NCI-H128 (cell line): ENCODE measurements at regions not wholly inside any gene's neighbourhood (a gene's known extent, or its start where the extent isn't known, plus 50 kb on each side); places are given as distances from the start of the nearest gene placed in this dataset.
"Not testable (repeated sequence)": the region's sequence is repeated elsewhere in the genome, so short reads cannot be mapped to it uniquely, and the experiment has no call there.

Experiments
- DNase-seq: peaks from one replicate; lab custom pipeline; 2025; ENCODE audit not compliant: unreplicated experiment; lab: John Stamatoyannopoulos, UW

- no peak for DNase-seq
Measured at GRCh38 chr19:29154163-29154562, 58.8 kb downstream of the UQCRFS1 start.

GRCh38 chr19:29145756-29146155, 67.2 kb downstream of the UQCRFS1 start:
- DNase-seq: no peak

DNA sequence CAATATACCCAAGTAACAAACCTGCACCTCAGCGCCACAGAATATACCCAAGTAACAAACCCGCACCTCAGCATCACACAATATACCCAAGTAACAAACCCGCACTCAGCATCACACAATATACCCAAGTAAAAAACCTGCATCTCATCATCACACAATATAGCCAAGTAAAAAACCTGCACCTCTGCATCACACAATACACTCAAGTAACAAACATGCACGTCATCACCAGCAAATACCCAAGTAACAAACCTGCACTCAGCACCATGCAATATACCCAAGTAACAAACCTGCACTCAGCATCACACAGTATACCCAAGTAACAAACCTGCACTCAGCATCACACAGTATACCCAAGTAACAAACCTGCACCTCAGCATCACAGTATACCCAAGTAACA, 69.8 kb downstream of the UQCRFS1 start:
- no peak for DNase-seq

DNA sequence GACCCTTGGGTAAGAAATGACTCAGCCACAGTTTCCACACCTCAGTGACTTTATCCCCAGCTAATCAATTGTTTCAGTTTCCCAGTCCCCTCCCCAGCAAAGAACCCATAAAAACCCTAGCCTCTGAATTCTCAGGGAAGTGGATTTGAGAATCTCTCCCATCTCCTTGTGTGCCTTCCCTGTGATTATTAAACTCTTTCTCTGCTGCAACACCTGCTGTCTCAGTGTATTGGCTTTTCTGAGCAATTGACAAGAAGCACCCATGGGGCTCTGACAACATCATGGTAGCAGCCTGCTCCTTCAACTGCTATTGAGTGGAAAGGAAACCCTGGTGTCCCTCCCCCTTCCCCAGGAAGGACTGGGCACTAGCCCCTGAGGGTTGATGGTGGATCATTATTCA, 73.7 kb downstream of the UQCRFS1 start:
- DNase-seq: no peak

- not testable (repeated sequence) for DNase-seq
Measured at GRCh38 chr19:29138206-29138605, 74.7 kb downstream of the UQCRFS1 start.

DNA sequence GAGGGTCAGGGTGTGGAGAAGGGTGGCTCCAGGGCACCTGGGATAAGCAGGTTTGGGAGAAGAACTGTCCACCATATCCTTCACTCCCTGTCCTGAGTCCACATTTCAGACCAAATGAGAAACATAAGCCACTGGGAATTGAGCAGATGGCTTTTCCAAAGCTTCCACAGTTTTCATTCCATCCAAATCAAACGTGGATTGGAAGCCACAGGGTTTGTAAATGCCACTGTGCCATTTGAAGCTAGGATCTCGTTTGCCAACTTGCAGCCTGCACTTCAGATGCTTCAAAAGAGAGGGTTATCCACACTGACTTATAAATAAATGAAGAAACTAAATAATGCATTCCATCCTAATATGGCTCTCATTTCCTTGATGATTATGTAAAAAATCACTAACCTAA, 81.5 kb downstream of the UQCRFS1 start:
- DNase-seq: no peak

GRCh38 chr19:29129148-29129547, 83.8 kb downstream of the UQCRFS1 start:
- DNase-seq: no peak

DNA sequence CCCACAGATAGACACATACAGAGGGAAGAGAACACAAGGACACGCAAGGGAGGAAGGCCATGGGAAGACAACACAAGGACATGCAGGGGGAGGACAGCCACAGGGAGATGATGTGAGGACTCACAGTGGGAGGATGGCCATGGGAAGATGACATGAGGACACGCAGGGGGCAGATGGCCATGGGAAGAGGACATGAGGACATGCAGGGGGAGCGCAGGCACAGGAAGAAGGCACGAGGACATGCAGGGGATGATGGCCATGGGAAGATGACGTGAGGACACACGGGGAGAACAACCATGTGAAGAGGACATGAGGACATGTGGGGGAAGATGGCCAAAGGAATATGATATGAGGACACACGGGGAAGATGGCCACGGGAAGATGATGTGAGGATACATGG, 84.7 kb downstream of the UQCRFS1 start:
- no peak for DNase-seq

DNA sequence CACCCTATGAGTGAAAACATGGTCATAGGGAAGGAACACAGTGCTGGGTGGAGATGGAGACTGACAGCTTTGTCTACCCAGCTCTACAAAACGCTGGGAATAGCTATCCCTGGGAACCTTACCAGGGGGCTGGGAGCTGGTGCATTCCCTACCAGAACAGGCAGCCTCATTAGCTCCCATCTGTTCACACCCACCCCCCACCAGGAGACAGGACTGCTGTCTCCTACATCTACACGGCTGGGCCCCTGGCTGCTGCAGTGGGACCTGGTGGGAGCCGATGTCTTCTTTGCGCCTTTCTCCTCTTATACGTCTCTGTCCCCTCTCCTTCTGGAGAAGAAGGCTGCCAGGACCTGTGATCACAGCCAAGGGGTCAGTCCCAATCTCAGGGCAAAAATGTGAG, 90.8 kb downstream of the UQCRFS1 start:
- DNase-seq: no peak

- no peak for DNase-seq
Measured at GRCh38 chr19:29121684-29122083, 91.3 kb downstream of the UQCRFS1 start.

DNA sequence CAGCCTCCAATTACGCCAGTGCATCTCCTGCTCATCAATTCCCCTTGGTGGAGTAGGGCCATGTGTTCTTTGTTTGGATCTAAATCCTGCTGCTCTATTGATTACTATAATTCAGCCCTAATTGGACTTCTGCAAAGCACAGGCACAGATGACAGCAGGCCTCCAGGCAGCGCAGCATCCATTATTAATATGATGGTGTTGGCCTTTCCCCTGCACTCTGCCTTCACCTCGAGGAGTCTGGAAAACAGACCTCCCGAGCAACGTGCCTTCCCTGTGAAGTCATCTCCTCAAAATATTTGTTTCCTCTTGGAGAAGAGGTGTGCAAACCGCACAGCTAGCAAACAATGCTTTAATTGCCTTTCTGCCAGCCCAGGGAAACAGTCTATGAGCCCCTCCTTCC, 92.5 kb downstream of the UQCRFS1 start:
- no peak for DNase-seq

- DNase-seq: no peak
Measured at GRCh38 chr19:29119590-29119989, 93.4 kb downstream of the UQCRFS1 start.

GRCh38 chr19:29118389-29118788, 94.6 kb downstream of the UQCRFS1 start:
- no peak for DNase-seq

DNA sequence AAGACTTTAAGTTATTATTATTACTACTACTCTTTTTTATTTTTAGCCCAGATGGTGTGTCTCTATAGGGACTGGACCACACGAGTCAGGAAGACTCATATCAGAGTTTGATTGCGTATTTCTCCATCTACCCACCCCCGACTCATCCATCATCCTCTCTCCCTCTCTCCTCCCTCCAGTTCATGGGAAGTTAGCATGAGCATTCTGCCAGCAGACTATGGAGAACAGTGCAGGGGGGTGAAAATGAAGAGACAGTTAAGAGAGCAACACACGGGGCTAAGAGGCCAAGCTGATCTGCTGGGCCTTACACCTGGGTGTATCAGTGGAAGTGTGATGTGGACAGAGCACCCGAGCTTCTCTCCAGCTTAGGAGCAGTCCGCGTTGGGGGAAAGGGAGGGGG, 95.0 kb downstream of the UQCRFS1 start:
- no peak for DNase-seq

DNA sequence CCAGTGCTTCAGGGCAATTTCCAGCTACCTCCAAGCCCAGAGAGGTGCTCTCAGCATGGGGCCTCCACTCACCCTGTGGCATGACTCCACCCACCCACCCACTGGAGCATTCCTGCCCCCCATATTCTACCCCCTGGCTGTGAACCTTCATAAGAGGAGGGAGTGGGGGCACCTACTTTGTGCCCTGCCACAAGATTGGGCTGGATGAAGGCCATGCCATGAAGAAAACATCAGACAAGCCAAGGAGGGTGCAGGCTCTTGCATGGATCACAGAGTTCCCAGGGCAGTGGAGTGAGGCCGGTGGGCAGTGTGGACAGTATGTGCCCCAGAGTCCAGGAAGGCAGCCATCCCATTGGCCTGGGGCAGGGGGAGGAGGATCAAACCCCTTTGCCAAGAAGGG, 97.8 kb downstream of the UQCRFS1 start:
- no peak for DNase-seq

- no peak for DNase-seq
Measured at GRCh38 chr19:29113838-29114237, 99.1 kb downstream of the UQCRFS1 start.

DNA sequence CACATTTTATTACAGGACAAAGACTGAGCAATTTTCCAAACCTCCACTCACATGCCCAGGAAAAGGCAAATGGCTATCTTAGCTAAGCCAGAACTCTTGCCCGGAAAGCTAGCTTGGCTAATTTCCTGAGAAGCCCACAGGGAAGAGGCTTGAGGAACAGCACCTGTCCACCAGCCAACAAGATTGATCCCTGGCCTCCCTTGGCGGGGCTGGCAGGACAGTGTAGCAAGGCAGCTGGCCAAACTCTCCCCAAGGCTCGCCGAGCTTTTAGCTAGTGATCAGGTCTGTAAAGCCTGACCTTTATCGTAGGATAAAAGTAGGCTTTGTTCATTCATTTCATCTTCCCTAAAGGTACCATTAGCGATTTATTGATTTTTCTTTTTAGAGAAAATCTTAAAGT, 101.4 kb downstream of the UQCRFS1 start:
- no peak for DNase-seq

DNA sequence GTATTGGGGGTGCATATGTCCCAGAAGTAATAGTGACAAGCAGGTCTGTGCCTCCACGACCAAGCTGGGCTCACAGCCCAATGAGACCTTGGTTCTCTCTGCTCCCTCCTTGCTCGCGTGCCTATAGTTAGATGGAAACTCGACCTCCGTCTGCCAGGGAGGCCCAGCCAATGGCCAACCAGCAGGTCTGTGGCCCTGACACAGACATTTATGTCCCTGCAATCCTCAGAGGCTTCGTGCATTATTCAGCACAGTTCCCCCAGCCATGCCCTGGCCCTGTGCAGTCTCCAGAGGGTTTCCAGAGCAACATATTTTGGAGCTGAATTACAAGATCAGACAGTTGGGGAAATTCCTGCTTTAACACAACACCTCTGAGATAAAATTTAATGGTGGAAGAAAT, 105.1 kb downstream of the UQCRFS1 start:
- no peak for DNase-seq

DNA sequence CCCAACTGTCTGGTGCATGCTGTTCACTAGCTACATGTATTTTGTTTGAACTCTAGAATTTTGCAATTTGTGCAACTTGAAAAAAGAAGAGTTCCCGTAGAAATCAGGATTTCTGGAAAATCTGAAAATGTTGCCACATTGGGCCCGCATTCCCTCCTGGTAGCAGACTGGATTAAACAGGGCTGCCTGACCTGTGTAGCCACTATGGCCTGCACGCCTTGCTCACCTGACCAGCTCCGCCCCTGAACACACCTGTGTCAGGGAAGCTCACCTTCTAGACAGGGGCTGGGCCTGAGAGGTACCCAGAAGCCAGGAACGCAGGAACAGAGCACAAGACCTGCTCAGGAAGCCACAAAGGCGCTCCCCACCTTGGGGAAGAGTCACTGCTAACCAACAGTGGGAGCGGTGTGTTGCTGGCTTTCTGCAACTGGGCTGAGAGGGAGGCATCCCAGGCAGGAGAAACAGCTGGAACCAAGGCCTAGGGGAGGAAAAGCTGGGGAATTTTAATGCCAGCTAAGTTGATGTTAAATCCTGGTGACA, 106.5 kb downstream of the UQCRFS1 start:
- DNase-seq: no peak

DNA sequence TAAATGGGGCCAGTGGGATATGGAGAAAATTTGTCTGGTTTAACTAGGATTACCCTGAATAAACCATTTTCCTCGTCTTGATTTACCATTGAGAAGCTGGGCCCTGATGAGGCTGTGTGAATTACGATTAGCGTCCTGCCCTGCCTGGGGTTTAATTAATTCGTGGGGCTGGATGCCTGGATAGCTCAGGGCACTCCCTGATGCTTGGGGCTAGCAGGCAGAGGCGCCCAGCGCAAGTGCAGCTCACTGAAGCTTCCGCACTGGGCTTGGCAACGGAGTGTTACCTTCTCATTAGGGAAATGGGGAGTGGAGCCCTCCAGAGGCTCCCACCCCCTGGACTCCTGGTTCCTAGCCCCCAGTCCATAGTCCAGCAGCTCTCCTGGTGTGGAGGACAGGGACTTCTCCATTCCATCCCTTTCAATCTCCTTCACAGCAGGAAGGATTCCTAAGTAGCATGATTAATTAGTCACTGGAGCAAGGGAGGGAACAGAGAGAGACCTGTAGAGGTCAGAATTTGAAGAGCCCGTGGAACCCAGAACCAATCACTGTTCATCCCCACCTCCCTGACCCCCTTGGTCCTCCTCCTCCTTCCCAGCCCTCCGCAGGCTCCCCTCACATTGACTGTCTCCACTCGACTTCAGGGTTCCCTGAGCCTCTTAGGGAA, 107.2 kb downstream of the UQCRFS1 start:
- no peak for DNase-seq

DNA sequence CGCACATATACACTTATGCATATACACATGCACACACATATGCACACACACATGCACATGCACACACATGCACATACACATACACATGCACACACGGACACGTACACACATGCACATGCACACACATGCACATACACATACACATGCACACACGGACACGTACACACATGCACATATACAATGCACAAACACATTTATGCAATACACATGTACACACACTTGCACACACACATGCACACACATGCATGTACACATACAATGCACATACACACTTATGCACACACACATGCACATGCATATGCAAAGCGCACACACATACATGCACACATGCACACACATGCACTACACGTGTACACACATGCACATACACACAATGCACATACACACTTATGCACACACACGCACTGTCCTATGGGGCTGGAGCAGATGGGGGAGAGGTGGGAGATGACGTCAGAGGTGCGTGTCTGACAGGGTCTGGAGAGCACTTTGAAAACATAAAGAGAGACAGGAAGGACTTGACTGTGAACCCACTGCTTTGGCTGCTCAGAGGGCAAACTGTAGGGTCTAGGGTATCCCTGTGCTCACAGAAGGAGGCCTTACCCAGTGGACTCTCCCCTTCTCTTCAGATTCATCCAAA, 108.2 kb downstream of the UQCRFS1 start:
- no peak for DNase-seq

- no peak for DNase-seq
Measured at GRCh38 chr19:29098863-29099481, 114.0 kb downstream of the UQCRFS1 start.
